Ovary (tissue), 3 donors: ENCODE measurements at regions not wholly inside any gene's neighbourhood (a gene's known extent, or its start where the extent isn't known, plus 50 kb on each side); places are given as distances from the start of the nearest gene placed in this dataset.

Experiments
- POLR2A ChIP-seq: fragments of 450-650 bp; IDR thresholded peaks from one replicate; pipeline ENCODE4 v1.6.1; 2017; ENCODE audit warnings: antibody characterized with exemption, mild to moderate bottlenecking, moderate library complexity
- TF ChIP-seq, protein P1 (sequence below), 3 donors: fragments of 450-650 bp in 2 of 3; fragments of 200-600 bp in 1 of 3; IDR thresholded peaks; one replicate each; pipeline versions ENCODE4 v1.5.1 to v1.8.0; 2016 to 2022; ENCODE audit warnings: antibody characterized with exemption in 3 of 3, mild to moderate bottlenecking in 1 of 3
- donor health status: DM: no; HTN: no; CAD: no.

- TF ChIP-seq, protein P1, sequence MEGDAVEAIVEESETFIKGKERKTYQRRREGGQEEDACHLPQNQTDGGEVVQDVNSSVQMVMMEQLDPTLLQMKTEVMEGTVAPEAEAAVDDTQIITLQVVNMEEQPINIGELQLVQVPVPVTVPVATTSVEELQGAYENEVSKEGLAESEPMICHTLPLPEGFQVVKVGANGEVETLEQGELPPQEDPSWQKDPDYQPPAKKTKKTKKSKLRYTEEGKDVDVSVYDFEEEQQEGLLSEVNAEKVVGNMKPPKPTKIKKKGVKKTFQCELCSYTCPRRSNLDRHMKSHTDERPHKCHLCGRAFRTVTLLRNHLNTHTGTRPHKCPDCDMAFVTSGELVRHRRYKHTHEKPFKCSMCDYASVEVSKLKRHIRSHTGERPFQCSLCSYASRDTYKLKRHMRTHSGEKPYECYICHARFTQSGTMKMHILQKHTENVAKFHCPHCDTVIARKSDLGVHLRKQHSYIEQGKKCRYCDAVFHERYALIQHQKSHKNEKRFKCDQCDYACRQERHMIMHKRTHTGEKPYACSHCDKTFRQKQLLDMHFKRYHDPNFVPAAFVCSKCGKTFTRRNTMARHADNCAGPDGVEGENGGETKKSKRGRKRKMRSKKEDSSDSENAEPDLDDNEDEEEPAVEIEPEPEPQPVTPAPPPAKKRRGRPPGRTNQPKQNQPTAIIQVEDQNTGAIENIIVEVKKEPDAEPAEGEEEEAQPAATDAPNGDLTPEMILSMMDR (IDR thresholded peaks at IDR 0.05) = no peak
- TF ChIP-seq POLR2A = no peak
Measured at GRCh38 chr11:22508665-22509064, 117.0 kb downstream of the FANCF start.
